Smooth muscle cell (in vitro differentiated cells): ENCODE measurements at regions not wholly inside any gene's neighbourhood (a gene's known extent, or its start where the extent isn't known, plus 50 kb on each side); places are given as distances from the start of the nearest gene placed in this dataset.

Experiments used
- DNase-seq: peaks from one replicate; lab custom pipeline; 2025; ENCODE audit not compliant: unreplicated experiment; lab: John Stamatoyannopoulos, UW
- H2AFZ ChIP-seq: fragments of 200-600 bp; sonication (generic); 2 replicates; pipeline ENCODE4 v1.6.0; 2016; ENCODE audit warnings: antibody characterized with exemption, low read depth, mild to moderate bottlenecking
- H3F3A ChIP-seq: fragments of 200-600 bp; sonication (generic); 2 replicates; pipeline ENCODE4 v1.6.0; 2017; ENCODE audit warnings: antibody characterized with exemption, low read depth
- H3K27ac ChIP-seq: fragments of 200-600 bp; sonication (generic); 2 replicates; pipeline ENCODE4 v1.5.1; 2016; ENCODE audit warnings: low read depth, mild to moderate bottlenecking
- H3K27me3 ChIP-seq: fragments of 200-600 bp; sonication (generic); 2 replicates; pipeline ENCODE4 v1.6.1; 2016; ENCODE audit warnings: low read depth, mild to moderate bottlenecking
- H3K36me3 ChIP-seq: fragments of 200-600 bp; sonication (generic); 2 replicates; pipeline ENCODE4 v1.5.1; 2016; ENCODE audit warnings: low read depth
- H3K4me1 ChIP-seq: fragments of 200-600 bp; sonication (generic); 2 replicates; pipeline ENCODE4 v1.5.1; 2016; ENCODE audit warnings: low read depth
- H3K4me2 ChIP-seq: fragments of 200-600 bp; sonication (generic); 2 replicates; pipeline ENCODE4 v1.6.0; 2016; ENCODE audit warnings: mild to moderate bottlenecking
- H3K4me3 ChIP-seq: fragments of 200-600 bp; sonication (generic); 2 replicates; pipeline ENCODE4 v1.5.1; 2016; ENCODE audit warnings: mild to moderate bottlenecking
- H3K79me2 ChIP-seq: fragments of 200-600 bp; sonication (generic); 2 replicates; pipeline ENCODE4 v1.6.0; 2016; ENCODE audit warnings: low read depth, mild to moderate bottlenecking
- H3K9ac ChIP-seq: fragments of 200-600 bp; sonication (generic); 2 replicates; pipeline ENCODE4 v1.6.0; 2016; ENCODE audit warnings: low read depth
- H3K9me3 ChIP-seq: fragments of 200-600 bp; sonication (generic); replicated peaks from 2 replicates; pipeline ENCODE4 v1.5.1; 2016; ENCODE audit warnings: low read depth
- H4K20me1 ChIP-seq: fragments of 200-600 bp; sonication (generic); 2 replicates; pipeline ENCODE4 v1.6.0; 2016; ENCODE audit warnings: low read depth
- WGBS: methylation state at CpG from one replicate; pipeline ENCODE4 v1.1.7; 2016; ENCODE audit warnings: low lambda C conversion rate; 5-methylcytosine and 5-hydroxymethylcytosine counted together
- TF ChIP-seq, protein P1 (sequence below): fragments of 200-600 bp; sonication (generic); IDR thresholded peaks from 2 replicates; pipeline ENCODE4 v1.5.1; 2017; ENCODE audit warnings: borderline replicate concordance, mild to moderate bottlenecking, antibody characterized with exemption; ENCODE audit not compliant: insufficient read depth, poor library complexity, severe bottlenecking

DNA sequence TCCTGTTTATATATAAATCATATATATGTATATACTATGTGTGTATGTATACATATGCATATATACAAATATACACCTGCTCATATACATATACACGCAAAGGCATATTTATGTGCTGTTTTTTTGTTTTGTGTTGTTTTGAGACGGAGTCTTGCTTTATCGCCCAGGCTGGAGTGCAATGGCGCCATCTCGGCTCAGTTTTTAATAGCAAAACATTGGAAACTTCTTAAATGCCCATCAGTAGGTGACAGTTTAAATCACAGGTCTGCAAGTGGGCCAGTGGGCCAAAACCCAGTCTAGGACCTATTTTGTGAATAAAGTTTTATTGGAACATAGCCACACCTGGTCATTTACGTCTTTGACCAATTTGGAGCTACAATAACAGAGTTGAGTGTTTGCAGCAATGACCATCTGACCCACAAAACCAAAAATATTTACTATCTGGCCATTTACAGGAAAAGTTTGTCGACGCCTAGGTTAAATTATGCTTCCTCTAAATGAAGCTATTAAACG, 132.3 kb downstream of the TOMM20 start:
- TF ChIP-seq, protein P1, sequence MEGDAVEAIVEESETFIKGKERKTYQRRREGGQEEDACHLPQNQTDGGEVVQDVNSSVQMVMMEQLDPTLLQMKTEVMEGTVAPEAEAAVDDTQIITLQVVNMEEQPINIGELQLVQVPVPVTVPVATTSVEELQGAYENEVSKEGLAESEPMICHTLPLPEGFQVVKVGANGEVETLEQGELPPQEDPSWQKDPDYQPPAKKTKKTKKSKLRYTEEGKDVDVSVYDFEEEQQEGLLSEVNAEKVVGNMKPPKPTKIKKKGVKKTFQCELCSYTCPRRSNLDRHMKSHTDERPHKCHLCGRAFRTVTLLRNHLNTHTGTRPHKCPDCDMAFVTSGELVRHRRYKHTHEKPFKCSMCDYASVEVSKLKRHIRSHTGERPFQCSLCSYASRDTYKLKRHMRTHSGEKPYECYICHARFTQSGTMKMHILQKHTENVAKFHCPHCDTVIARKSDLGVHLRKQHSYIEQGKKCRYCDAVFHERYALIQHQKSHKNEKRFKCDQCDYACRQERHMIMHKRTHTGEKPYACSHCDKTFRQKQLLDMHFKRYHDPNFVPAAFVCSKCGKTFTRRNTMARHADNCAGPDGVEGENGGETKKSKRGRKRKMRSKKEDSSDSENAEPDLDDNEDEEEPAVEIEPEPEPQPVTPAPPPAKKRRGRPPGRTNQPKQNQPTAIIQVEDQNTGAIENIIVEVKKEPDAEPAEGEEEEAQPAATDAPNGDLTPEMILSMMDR: no peak
- Histone ChIP-seq H3K27me3 (no peaks in the 10 kb centered on the region), H3K27ac (peak overlapping the region; percentile 93), H4K20me1 (no peaks in the 10 kb centered on the region), H3K4me3 (no peak overlapping the region), H2AFZ (no peak overlapping the region), H3K9me3 (no peaks in the 10 kb centered on the region), H3K36me3 (no peaks in the 10 kb centered on the region), H3F3A (no peaks in the 10 kb centered on the region), H3K79me2 (no peaks in the 10 kb centered on the region), H3K4me1 (peaks cover 7% of the 10 kb centered on the region), H3K4me2 (no peak overlapping the region), H3K9ac (peak overlapping the region; percentile 65)
- no peak for DNase-seq
- 80% methylated on average over 9 of the region's 9 CpGs for WGBS

DNA sequence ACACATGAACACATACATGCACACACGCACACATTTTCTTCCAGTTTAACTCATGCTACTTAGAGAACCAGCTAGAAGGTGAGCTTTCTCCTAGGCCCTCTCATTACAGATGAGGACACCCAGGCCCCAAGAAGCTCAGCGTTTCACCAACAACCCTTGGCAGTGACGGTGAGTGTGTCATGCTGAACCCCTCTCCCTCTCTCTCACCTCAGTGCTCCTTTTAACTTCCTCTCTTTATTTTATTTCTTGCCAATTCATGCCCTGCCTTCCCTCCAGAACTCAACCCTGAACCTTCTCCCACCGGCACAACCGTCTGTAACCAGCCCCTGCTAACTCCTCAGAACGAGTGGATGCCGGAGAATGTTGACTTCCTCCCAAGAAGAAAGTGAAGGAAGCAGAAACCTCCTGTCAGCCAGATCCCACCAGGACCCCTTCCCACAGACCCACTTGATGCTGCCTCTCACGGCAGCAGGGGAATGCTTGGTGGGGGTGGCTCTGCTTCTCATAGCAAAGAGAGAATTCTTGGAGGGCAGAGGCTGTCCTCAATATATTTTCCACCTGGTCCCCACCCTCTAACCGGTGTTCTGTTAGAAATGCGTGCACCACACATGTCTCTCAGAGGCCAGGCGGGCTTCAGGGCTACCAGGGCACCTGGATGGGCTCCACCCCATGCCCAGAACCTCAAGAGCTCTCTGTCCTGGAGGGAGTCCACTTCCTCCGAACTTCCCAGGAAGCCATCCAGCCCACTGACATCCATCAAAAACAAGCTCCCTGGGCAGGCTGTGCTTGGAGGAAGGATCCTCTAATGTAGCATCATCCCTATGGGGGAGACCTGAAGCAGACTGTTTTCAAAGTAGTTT, 134.0 kb downstream of the TOMM20 start:
- H4K20me1 ChIP-seq: no peaks in the 10 kb centered on the region
- no peak overlapping the region for H3K4me2 ChIP-seq
- H3K79me2 ChIP-seq: no peaks in the 10 kb centered on the region
- no peaks in the 10 kb centered on the region for H3K36me3 ChIP-seq
- H3K4me1 ChIP-seq: peaks cover 7% of the 10 kb centered on the region
- no peaks in the 10 kb centered on the region for H3F3A ChIP-seq
- no peaks in the 10 kb centered on the region for H3K9me3 ChIP-seq
- 81% methylated on average over 12 of the region's 12 CpGs for WGBS
- no peak for DNase-seq
- H3K4me3 ChIP-seq: no peak overlapping the region
- H3K27me3 ChIP-seq: no peaks in the 10 kb centered on the region
- no peak overlapping the region for H2AFZ ChIP-seq
- TF ChIP-seq, protein P1: no peak
- H3K9ac ChIP-seq: no peak overlapping the region
- H3K27ac ChIP-seq: no peak overlapping the region

DNA sequence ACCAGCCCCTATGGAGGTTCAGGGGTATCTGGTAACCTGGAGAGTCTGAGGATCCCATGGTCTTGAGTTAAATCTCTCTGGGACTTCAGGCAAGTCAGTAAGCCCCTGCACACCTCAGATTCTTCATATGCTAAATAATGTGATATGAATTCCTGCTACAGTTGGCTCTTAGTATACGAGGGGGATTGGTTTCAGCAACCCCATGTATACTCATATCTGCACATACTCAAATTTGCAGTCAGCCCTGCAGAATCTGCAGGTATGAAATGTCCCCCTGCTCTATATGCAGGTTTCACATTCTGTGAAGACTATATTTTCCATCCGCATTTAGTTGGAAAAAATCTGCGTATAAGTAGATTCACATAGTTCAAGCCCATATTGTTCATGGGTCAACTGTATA, 136.6 kb downstream of the TOMM20 start:
- no peak overlapping the region for H3K27ac ChIP-seq
- no peak overlapping the region for H3K4me2 ChIP-seq
- H3K36me3 ChIP-seq: no peaks in the 10 kb centered on the region
- WGBS: 98% methylated on average over 3 of the region's 3 CpGs
- peaks cover 18% of the 10 kb centered on the region for H3F3A ChIP-seq
- H3K9me3 ChIP-seq: no peaks in the 10 kb centered on the region
- TF ChIP-seq, protein P1: no peak
- H3K9ac ChIP-seq: no peak overlapping the region
- no peaks in the 10 kb centered on the region for H4K20me1 ChIP-seq
- peaks cover 21% of the 10 kb centered on the region for H3K4me1 ChIP-seq
- H2AFZ ChIP-seq: no peak overlapping the region
- DNase-seq: no peak
- H3K79me2 ChIP-seq: no peaks in the 10 kb centered on the region
- H3K27me3 ChIP-seq: no peaks in the 10 kb centered on the region
- no peak overlapping the region for H3K4me3 ChIP-seq
